ENCODE measurements at regions not wholly inside any gene's neighbourhood (a gene's known extent, or its start where the extent isn't known, plus 50 kb on each side); places are given as distances from the start of the nearest gene placed in this dataset.

DNA sequence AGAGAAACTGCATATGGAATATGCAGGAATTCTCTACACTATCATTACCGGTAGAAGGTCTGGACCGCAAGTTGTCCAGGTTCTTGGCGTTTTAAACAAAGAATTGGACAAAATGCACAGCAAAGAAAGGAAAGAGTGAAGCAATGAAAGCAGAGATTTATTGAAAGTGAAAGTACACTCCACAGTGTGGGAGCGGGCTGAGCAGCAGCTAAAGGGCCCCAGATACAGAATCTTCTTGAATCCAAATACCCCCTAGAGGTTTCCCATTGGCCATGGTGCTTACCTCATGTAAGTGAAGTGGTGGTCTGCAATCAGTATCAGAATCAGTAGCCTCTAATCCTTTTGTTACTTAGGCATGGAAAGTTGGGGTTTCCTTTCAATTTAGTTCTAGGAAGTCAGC, 178.5 kb upstream of the IRX3 start:
- 0 out of 2 replicates have a peak, but pooled peaks cover 2% of the 10 kb centered on the region for H3K9me3 ChIP-seq (ENCODE audit: control insufficient read depth, insufficient read depth, low read depth, low read length)
- POLR2A ChIA-PET, result no interaction called here
- no TSS peak for BruUV-seq (replicated peaks)
- no peaks in the 10 kb centered on the region for H3K36me3 ChIP-seq (ENCODE audit: control insufficient read depth, insufficient read depth, low read length)
- H3K4me3 ChIP-seq (ENCODE audit: low read depth in 2 of 2, low read length in 2 of 2), result no peak overlapping the region
- TF ChIP-seq, protein P1, sequence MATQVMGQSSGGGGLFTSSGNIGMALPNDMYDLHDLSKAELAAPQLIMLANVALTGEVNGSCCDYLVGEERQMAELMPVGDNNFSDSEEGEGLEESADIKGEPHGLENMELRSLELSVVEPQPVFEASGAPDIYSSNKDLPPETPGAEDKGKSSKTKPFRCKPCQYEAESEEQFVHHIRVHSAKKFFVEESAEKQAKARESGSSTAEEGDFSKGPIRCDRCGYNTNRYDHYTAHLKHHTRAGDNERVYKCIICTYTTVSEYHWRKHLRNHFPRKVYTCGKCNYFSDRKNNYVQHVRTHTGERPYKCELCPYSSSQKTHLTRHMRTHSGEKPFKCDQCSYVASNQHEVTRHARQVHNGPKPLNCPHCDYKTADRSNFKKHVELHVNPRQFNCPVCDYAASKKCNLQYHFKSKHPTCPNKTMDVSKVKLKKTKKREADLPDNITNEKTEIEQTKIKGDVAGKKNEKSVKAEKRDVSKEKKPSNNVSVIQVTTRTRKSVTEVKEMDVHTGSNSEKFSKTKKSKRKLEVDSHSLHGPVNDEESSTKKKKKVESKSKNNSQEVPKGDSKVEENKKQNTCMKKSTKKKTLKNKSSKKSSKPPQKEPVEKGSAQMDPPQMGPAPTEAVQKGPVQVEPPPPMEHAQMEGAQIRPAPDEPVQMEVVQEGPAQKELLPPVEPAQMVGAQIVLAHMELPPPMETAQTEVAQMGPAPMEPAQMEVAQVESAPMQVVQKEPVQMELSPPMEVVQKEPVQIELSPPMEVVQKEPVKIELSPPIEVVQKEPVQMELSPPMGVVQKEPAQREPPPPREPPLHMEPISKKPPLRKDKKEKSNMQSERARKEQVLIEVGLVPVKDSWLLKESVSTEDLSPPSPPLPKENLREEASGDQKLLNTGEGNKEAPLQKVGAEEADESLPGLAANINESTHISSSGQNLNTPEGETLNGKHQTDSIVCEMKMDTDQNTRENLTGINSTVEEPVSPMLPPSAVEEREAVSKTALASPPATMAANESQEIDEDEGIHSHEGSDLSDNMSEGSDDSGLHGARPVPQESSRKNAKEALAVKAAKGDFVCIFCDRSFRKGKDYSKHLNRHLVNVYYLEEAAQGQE (IDR thresholded peaks at IDR 0.05; ENCODE audit: insufficient read depth in 1 of 2, low read depth in 2 of 2, low read length in 1 of 2), result no peak
- TF ChIP-seq POLR2AphosphoS5 (IDR thresholded peaks at IDR 0.05; ENCODE audit: low read depth, low read length) (no peak), TCF7L2 (IDR thresholded peaks at IDR 0.05; ENCODE audit: low read depth, low read length) (no peak), SIN3A (IDR thresholded peaks at IDR 0.05; ENCODE audit: borderline replicate concordance, insufficient read depth, low read depth, low read length) (no peak)
- TF ChIP-seq, protein P2, sequence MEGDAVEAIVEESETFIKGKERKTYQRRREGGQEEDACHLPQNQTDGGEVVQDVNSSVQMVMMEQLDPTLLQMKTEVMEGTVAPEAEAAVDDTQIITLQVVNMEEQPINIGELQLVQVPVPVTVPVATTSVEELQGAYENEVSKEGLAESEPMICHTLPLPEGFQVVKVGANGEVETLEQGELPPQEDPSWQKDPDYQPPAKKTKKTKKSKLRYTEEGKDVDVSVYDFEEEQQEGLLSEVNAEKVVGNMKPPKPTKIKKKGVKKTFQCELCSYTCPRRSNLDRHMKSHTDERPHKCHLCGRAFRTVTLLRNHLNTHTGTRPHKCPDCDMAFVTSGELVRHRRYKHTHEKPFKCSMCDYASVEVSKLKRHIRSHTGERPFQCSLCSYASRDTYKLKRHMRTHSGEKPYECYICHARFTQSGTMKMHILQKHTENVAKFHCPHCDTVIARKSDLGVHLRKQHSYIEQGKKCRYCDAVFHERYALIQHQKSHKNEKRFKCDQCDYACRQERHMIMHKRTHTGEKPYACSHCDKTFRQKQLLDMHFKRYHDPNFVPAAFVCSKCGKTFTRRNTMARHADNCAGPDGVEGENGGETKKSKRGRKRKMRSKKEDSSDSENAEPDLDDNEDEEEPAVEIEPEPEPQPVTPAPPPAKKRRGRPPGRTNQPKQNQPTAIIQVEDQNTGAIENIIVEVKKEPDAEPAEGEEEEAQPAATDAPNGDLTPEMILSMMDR (IDR thresholded peaks at IDR 0.05), result no peak
- CTCF ChIA-PET, result no interaction called here
- DNase-seq (ENCODE audit: low read depth, low spot score) (no peak), ATAC-seq (no peak)
- H3K27me3 ChIP-seq (ENCODE audit: control insufficient read depth, insufficient read depth, low read length), result no peaks in the 10 kb centered on the region
- intact Hi-C loops (cut with micrococcal nuclease; ENCODE audit: unreplicated experiment), result no loop called here
- in situ Hi-C loops (cut with HindIII; ENCODE audit: low pct_unique_long_range_greater_than_20kb, low sequenced_read_pairs), result no loop called here
- H3K27ac ChIP-seq (ENCODE audit: low read length), result no peak overlapping the region
- H3K4me1 ChIP-seq (ENCODE audit: control insufficient read depth, insufficient read depth, low read length), result no peaks in the 10 kb centered on the region

DNA sequence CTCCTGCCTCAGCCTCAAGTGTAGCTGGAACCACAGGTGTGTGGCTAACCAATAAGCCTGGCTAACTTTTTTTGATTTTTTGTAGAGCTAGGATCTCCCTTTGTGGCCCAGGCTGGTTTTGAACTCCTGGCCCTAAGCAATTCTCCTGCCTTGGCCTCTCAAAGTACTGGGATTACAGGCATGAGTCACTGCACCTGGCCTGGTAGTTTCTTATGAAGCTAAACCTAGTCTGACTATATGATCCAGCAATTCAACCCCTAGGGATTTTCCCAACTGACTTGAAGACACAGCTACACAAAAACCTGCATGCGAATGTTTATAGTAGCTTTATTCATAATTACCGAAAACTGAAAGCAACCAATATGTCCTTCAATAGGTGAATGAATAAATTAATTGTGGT, 176.2 kb upstream of the IRX3 start:
- intact Hi-C loops (cut with micrococcal nuclease; ENCODE audit: unreplicated experiment), result no loop called here
- ATAC-seq (no peak), DNase-seq (ENCODE audit: low read depth, low spot score) (no peak)
- ChIA-PET POLR2A (no interaction called here), CTCF (no interaction called here)
- BruUV-seq (replicated peaks), result no TSS peak
- Histone ChIP-seq H3K4me3 (ENCODE audit: low read depth in 2 of 2, low read length in 2 of 2) (no peak overlapping the region), H3K36me3 (ENCODE audit: control insufficient read depth, insufficient read depth, low read length) (no peaks in the 10 kb centered on the region), H3K27ac (ENCODE audit: low read length) (no peak overlapping the region), H3K4me1 (ENCODE audit: control insufficient read depth, insufficient read depth, low read length) (no peaks in the 10 kb centered on the region), H3K27me3 (ENCODE audit: control insufficient read depth, insufficient read depth, low read length) (no peaks in the 10 kb centered on the region), H3K9me3 (ENCODE audit: control insufficient read depth, insufficient read depth, low read depth, low read length) (0 out of 2 replicates have a peak, but pooled peaks cover 2% of the 10 kb centered on the region)
- TF ChIP-seq, protein P1 (IDR thresholded peaks at IDR 0.05; ENCODE audit: insufficient read depth in 1 of 2, low read depth in 2 of 2, low read length in 1 of 2), result no peak
- in situ Hi-C loops (cut with HindIII; ENCODE audit: low pct_unique_long_range_greater_than_20kb, low sequenced_read_pairs), result no loop called here
